ENCODE measurements at regions not wholly inside any gene's neighbourhood (a gene's known extent, or its start where the extent isn't known, plus 50 kb on each side); places are given as distances from the start of the nearest gene placed in this dataset.

DNA sequence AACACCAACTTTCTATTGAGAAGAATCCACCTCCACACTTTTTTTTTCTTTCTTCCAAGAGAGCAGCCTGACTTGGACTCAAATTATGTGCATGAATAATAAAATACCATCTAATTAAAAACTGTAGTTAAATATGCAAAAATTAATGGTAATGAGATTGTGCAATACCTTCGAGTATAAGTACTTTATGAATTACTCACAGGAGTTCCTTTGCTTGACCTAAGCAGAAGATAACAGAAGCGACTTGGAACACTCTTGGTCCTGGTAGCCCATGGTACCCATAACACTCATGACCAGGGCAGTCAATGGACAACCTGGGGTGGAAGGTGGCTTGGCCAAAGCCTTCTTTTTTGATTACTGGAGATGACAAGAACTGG, 203.5 kb upstream of the IRX3 start:
- Histone ChIP-seq H3K36me3 (no peaks in the 10 kb centered on the region), H3K4me3 (no peak overlapping the region), H3K27ac (no peak overlapping the region), H3K9me3 (no peaks in the 10 kb centered on the region), H3K27me3 (no peaks in the 10 kb centered on the region), H3K4me1 (ENCODE audit: insufficient read depth) (no peaks in the 10 kb centered on the region)
- no peak for DNase-seq
- TF ChIP-seq, protein P1, sequence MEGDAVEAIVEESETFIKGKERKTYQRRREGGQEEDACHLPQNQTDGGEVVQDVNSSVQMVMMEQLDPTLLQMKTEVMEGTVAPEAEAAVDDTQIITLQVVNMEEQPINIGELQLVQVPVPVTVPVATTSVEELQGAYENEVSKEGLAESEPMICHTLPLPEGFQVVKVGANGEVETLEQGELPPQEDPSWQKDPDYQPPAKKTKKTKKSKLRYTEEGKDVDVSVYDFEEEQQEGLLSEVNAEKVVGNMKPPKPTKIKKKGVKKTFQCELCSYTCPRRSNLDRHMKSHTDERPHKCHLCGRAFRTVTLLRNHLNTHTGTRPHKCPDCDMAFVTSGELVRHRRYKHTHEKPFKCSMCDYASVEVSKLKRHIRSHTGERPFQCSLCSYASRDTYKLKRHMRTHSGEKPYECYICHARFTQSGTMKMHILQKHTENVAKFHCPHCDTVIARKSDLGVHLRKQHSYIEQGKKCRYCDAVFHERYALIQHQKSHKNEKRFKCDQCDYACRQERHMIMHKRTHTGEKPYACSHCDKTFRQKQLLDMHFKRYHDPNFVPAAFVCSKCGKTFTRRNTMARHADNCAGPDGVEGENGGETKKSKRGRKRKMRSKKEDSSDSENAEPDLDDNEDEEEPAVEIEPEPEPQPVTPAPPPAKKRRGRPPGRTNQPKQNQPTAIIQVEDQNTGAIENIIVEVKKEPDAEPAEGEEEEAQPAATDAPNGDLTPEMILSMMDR (IDR thresholded peaks at IDR 0.05), result no peak
- TF ChIP-seq POLR2A (IDR thresholded peaks at IDR 0.05) (no peak), EP300 (IDR thresholded peaks at IDR 0.05) (no peak)
- intact Hi-C loops (cut with DNase I), result no loop called here
- 75 to 86% (median 85%) methylated on average over 2 of the region's 2 CpGs for WGBS, 3 donors

DNA sequence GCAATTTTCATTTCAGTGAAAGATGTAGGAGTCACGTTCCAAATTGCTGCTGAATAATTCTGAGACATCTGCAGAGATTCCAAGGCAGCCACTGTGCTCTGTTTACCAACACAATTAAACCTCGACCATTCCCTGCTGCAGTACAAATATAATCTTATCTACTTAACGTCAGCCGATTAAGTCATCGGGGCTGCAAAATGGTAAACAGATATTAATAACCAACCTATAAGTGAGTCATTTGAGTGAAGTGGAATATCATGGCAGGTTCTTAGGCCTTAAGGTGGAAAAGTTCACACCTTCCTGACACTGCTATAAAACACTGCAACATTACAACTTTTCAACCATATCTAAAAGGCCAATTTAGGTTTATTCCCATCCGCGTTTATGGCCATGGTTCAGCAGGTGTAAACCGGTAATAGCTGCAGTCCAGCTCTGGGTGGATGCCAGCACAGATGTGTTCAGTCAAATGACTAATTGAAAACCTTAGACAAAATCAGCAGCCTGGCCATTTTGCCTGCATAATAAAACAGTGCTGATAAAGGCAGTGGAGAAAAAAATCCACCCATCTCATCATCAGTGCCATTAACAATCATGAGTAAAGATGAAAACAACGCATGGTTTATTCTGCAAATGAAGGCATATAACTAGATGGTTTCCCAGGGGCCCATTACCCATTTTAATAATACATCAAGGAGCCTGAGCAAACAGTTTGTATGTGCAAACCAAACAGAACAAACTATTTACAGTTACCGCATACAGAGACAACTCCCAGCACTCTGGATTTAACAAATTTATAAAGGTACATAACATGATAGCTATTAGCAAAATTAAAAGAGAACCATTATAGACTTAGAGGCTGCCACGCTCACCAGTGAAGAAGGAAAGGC, 202.9 kb upstream of the IRX3 start:
- 29 to 36% (median 31%) methylated on average over 11 of the region's 11 CpGs for WGBS, 3 donors
- TF ChIP-seq, protein P1 (IDR thresholded peaks at IDR 0.05), result no peak
- TF ChIP-seq POLR2A (IDR thresholded peaks at IDR 0.05) (no peak), EP300 (IDR thresholded peaks at IDR 0.05) (no peak)
- H3K36me3 ChIP-seq, result no peaks in the 10 kb centered on the region
- H3K4me1 ChIP-seq (ENCODE audit: insufficient read depth), result no peaks in the 10 kb centered on the region
- no peaks in the 10 kb centered on the region for H3K9me3 ChIP-seq
- intact Hi-C loops (cut with DNase I), result no loop called here
- no peak for DNase-seq
- no peak overlapping the region for H3K27ac ChIP-seq
- no peak overlapping the region for H3K4me3 ChIP-seq
- H3K27me3 ChIP-seq, result no peaks in the 10 kb centered on the region

DNA sequence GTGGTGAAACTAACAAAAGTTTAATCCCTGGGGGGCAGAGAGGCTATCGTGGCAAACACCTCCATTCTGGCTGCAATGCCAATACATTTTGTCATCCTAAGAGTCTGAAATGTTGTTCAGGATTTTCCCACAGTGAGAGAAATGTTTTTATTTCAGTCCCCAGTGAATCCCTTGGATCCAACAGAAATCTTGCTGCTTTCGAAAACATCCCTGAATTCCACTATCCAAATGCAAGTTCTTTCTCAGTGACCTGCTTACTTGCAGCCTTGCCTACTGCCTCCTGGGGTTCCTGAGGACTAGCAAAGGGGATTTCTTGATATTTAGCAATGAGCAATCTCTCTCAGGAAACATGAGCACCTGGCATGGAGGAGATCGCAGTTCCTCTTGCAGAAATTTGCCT, 202.1 kb upstream of the IRX3 start:
- no peak overlapping the region for H3K4me3 ChIP-seq
- H3K27me3 ChIP-seq, result no peaks in the 10 kb centered on the region
- 53 to 62% (median 60%) methylated on average over 3 of the region's 3 CpGs for WGBS, 3 donors
- H3K36me3 ChIP-seq, result no peaks in the 10 kb centered on the region
- H3K4me1 ChIP-seq (ENCODE audit: insufficient read depth), result no peaks in the 10 kb centered on the region
- no peaks in the 10 kb centered on the region for H3K9me3 ChIP-seq
- DNase-seq, result no peak
- intact Hi-C loops (cut with DNase I), result no loop called here
- no peak overlapping the region for H3K27ac ChIP-seq
- TF ChIP-seq, protein P1 (IDR thresholded peaks at IDR 0.05), result no peak
- TF ChIP-seq POLR2A (IDR thresholded peaks at IDR 0.05) (no peak), EP300 (IDR thresholded peaks at IDR 0.05) (no peak)

DNA sequence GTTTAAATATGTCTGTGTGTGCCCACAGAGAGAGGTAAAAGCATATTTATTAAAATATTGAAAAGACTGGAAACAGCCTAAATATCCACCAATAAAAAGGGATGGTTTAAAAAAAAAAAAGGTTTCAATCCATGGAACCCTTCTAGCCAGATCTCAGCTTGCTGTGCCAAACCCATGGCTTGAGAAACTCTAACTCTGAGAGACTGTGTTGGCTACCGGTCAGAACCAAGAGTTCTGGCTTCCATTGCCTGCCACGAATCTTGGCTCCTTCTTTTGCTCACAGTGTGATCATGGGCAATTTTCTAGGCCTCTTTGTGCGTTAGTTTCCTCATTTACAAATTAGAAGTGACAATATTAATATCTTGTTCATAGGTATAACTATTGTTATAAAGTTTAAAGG, 201.3 kb upstream of the IRX3 start:
- no peaks in the 10 kb centered on the region for H3K9me3 ChIP-seq
- intact Hi-C loops (cut with DNase I), result no loop called here
- H3K27me3 ChIP-seq, result no peaks in the 10 kb centered on the region
- H3K4me1 ChIP-seq (ENCODE audit: insufficient read depth), result no peaks in the 10 kb centered on the region
- TF ChIP-seq, protein P1 (IDR thresholded peaks at IDR 0.05), result no peak
- no peak for TF ChIP-seq EP300 (IDR thresholded peaks at IDR 0.05)
- no peak for TF ChIP-seq POLR2A (IDR thresholded peaks at IDR 0.05)
- 67 to 86% (median 82%) methylated on average over 3 of the region's 3 CpGs for WGBS, 3 donors
- no peak for DNase-seq
- no peak overlapping the region for H3K27ac ChIP-seq
- H3K4me3 ChIP-seq, result no peak overlapping the region
- H3K36me3 ChIP-seq, result no peaks in the 10 kb centered on the region

Data from ovary (tissue), 7 donors.